Mesendoderm (in vitro differentiated cells): ENCODE measurements at regions not wholly inside any gene's neighbourhood (a gene's known extent, or its start where the extent isn't known, plus 50 kb on each side); places are given as distances from the start of the nearest gene placed in this dataset.

Source experiments
- DNase-seq: peaks from one replicate; pipeline ENCODE4 v3.0.0; 2013
- H2AK5ac ChIP-seq: 2 replicates; pipeline ENCODE4 v1.6.1; 2013; ENCODE audit warnings: low read length, inconsistent platforms
- H2BK120ac ChIP-seq: 2 replicates; pipeline ENCODE4 v1.6.1; 2013; ENCODE audit warnings: low read depth, mild to moderate bottlenecking, low read length, moderate library complexity, mixed read lengths
- H2BK15ac ChIP-seq: replicated peaks from 2 replicates; pipeline ENCODE4 v1.6.1; 2013; ENCODE audit warnings: low read depth, mild to moderate bottlenecking, moderate library complexity
- H2BK5ac ChIP-seq: 2 replicates; pipeline ENCODE4 v1.6.1; 2013; ENCODE audit warnings: low read length, inconsistent platforms
- H3K18ac ChIP-seq: 2 replicates; pipeline ENCODE4 v1.6.1; 2013; ENCODE audit warnings: mild to moderate bottlenecking, low read length, mixed read lengths
- H3K23ac ChIP-seq: one replicate; pipeline ENCODE4 v1.6.1; 2013; ENCODE audit warnings: low read length
- H3K27ac ChIP-seq: 2 replicates; pipeline ENCODE4 v1.5.1; 2013; ENCODE audit warnings: low read depth, mild to moderate bottlenecking, inconsistent platforms, low read length, moderate library complexity
- H3K27me3 ChIP-seq: 2 replicates; pipeline ENCODE4 v1.6.1; 2013; ENCODE audit warnings: low read length, control low read depth, mild to moderate bottlenecking, inconsistent platforms; ENCODE audit not compliant: insufficient read depth, poor library complexity
- H3K36me3 ChIP-seq: 2 replicates; pipeline ENCODE4 v1.6.1; 2013; ENCODE audit warnings: low read length, inconsistent platforms; ENCODE audit not compliant: control insufficient read depth, insufficient read depth
- H3K4ac ChIP-seq: one replicate; pipeline ENCODE4 v1.6.1; 2013; ENCODE audit warnings: low read depth, mild to moderate bottlenecking, low read length, moderate library complexity
- H3K4me1 ChIP-seq: 2 replicates; pipeline ENCODE4 v1.6.1; 2013; ENCODE audit warnings: low read depth, low read length, inconsistent platforms; ENCODE audit not compliant: control insufficient read depth
- H3K4me2 ChIP-seq: 2 replicates; pipeline ENCODE4 v1.6.1; 2013; ENCODE audit warnings: low read length
- H3K4me3 ChIP-seq: 2 replicates; pipeline ENCODE4 v1.5.1; 2013; ENCODE audit warnings: mild to moderate bottlenecking, low read length
- H3K56ac ChIP-seq: one replicate; pipeline ENCODE4 v1.6.1; 2013; ENCODE audit warnings: low read length
- H3K79me1 ChIP-seq: 2 replicates; pipeline ENCODE4 v1.6.1; 2013; ENCODE audit warnings: low read length, inconsistent platforms
- H3K79me2 ChIP-seq: 2 replicates; pipeline ENCODE4 v1.6.1; 2013; ENCODE audit warnings: mild to moderate bottlenecking, low read length; ENCODE audit not compliant: control insufficient read depth, insufficient read depth
- H3K9ac ChIP-seq: 2 replicates; pipeline ENCODE4 v1.6.1; 2013; ENCODE audit warnings: low read length, inconsistent platforms
- H4K5ac ChIP-seq: one replicate; pipeline ENCODE4 v1.6.1; 2013; ENCODE audit warnings: low read length
- H4K8ac ChIP-seq: one replicate; pipeline ENCODE4 v1.6.1; 2013; ENCODE audit warnings: low read depth, mild to moderate bottlenecking, control low read depth, low read length, moderate library complexity
- WGBS: extraction: QIAGEN DNeasy Blood & Tissue Kit; methylation state at CpG from one replicate; pipeline ENCODE4 v1.1.7; 2013; ENCODE audit warnings: low lambda C conversion rate, missing lambda C conversion rate; ENCODE audit not compliant: insufficient coverage; ENCODE audit errors: extremely low coverage; 5-methylcytosine and 5-hydroxymethylcytosine counted together

DNA sequence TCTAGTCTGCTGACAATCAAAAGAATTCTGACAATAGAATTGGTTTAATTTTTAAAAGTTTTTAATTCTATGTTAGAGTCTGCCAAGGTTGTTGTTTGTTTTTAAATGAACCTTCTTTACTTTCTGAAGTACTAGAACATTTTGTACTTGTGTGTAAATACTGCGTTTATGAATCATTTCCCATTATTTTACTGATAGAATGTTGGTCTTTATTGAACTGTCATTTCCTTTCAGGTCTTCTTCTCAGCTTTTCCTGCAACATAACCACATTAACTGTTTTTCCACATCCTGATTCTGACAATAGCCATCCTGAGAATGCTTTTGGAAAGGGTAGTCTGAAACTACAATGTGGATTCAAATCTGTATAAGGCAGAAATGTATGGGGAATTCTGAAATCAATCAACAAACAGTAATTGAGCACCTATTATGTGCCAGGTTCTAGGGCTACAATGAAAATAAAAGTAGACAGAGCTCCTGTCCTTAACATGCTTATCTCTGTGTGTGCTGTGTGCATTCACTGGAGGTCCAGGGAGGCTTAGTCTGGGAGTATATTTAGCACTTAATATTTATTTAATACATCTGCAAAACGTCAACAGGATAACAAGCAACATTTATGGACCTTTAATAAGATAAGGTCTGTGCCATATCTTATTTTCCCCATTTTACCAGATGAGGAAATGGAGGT lies 73.1 kb upstream of the SLC38A2 start:
- H2AK5ac ChIP-seq = no peak overlapping the region
- no peaks in the 10 kb centered on the region for H3K36me3 ChIP-seq
- H4K8ac ChIP-seq = no peak overlapping the region
- H3K79me2 ChIP-seq = no peaks in the 10 kb centered on the region
- H4K5ac ChIP-seq = no peak overlapping the region
- no peak overlapping the region for H3K23ac ChIP-seq
- peaks cover 3% of the 10 kb centered on the region for H3K4me1 ChIP-seq
- no peak for DNase-seq
- H3K27ac ChIP-seq = no peak overlapping the region
- no peak overlapping the region for H3K4me2 ChIP-seq
- no CpG with 5 or more reads among the region's 2 CpGs for WGBS
- no peak overlapping the region for H2BK5ac ChIP-seq
- no peaks in the 10 kb centered on the region for H3K27me3 ChIP-seq
- no peak overlapping the region for H3K4ac ChIP-seq
- H3K56ac ChIP-seq = no peak overlapping the region
- H3K4me3 ChIP-seq = no peak overlapping the region
- H3K18ac ChIP-seq = no peak overlapping the region
- no peak overlapping the region for H2BK15ac ChIP-seq
- H3K79me1 ChIP-seq = no peaks in the 10 kb centered on the region
- no peak overlapping the region for H3K9ac ChIP-seq
- H2BK120ac ChIP-seq = no peak overlapping the region

DNA sequence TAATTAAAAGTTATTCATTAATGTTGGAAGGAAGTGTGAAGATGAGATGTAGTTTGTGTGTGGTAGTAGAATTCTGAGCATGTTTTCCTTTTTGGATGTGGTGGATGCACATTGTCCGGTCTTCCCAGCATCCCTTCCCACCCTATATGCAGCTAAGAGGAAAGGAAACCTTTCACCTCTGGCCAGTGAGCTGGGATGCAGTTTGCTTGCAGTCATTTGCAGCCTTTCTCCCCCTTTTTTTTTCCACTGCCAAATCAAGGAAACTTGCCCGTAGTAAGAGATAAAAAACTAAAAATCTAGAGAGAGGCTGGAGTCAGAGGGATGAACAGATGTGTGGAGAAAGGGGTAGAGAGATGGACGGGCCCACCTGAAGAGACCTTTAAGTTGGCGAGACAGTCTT lies 72.5 kb upstream of the SLC38A2 start:
- WGBS = no CpG with 5 or more reads among the region's 4 CpGs
- DNase-seq = no peak

DNA sequence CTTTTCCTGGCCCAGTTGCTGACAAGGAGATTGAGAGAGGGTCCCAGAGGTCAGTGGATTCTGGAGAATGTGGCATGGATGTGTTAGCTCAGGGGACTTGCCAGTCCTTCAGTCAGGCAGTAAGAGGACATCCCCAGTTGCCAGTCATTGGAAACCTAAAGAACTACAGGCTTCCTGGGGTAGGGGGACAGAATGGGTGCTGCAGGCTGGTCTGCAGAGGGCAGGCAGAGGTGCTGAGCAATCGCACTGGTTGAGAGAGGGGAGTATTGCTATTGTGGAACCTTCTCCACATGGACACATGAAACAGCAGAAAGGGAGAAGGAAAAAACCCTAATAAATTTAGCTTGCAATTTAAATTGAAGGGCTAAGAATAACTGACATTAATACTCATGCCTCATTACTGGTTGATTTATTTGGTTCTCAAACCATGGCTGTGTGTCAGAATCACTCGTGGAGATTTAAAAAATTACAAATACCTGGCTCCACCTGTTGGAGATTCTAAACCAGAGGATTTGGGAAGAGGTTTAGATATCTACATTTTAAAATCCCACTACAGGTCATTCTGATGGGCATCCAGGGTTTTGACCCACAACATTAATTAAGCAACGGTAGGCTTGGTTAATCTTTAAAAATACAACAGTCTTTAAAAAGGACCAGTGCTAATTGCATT lies 71.2 kb upstream of the SLC38A2 start:
- peaks cover 3% of the 10 kb centered on the region for H3K4me1 ChIP-seq
- no peak overlapping the region for H4K8ac ChIP-seq
- H3K36me3 ChIP-seq = no peaks in the 10 kb centered on the region
- no peak overlapping the region for H2AK5ac ChIP-seq
- no peaks in the 10 kb centered on the region for H3K79me1 ChIP-seq
- H3K4me2 ChIP-seq = no peak overlapping the region
- no peak overlapping the region for H2BK120ac ChIP-seq
- H3K27ac ChIP-seq = no peak overlapping the region
- no peak overlapping the region for H3K4me3 ChIP-seq
- no peak for DNase-seq
- no peak overlapping the region for H2BK5ac ChIP-seq
- H3K27me3 ChIP-seq = no peaks in the 10 kb centered on the region
- H3K4ac ChIP-seq = no peak overlapping the region
- no peak overlapping the region for H3K23ac ChIP-seq
- H2BK15ac ChIP-seq = no peak overlapping the region
- WGBS = no CpG with 5 or more reads among the region's 3 CpGs
- no peaks in the 10 kb centered on the region for H3K79me2 ChIP-seq
- no peak overlapping the region for H4K5ac ChIP-seq
- H3K9ac ChIP-seq = no peak overlapping the region
- H3K18ac ChIP-seq = no peak overlapping the region
- no peak overlapping the region for H3K56ac ChIP-seq

More for the DNA sequence above, 72.5 kb upstream of the SLC38A2 start:
- Histone ChIP-seq H2BK15ac (peak overlapping the region; percentile 4), H3K4me3 (no peak overlapping the region), H3K4me1 (peaks cover 3% of the 10 kb centered on the region), H3K4me2 (no peak overlapping the region), H3K27me3 (no peaks in the 10 kb centered on the region), H3K56ac (no peak overlapping the region), H3K18ac (no peak overlapping the region), H3K79me2 (no peaks in the 10 kb centered on the region), H3K9ac (no peak overlapping the region), H2AK5ac (no peak overlapping the region), H3K4ac (no peak overlapping the region), H3K36me3 (no peaks in the 10 kb centered on the region), H2BK120ac (no peak overlapping the region), H2BK5ac (no peak overlapping the region), H4K5ac (no peak overlapping the region), H3K27ac (no peak overlapping the region), H3K23ac (no peak overlapping the region), H3K79me1 (no peaks in the 10 kb centered on the region), H4K8ac (no peak overlapping the region)

DNA sequence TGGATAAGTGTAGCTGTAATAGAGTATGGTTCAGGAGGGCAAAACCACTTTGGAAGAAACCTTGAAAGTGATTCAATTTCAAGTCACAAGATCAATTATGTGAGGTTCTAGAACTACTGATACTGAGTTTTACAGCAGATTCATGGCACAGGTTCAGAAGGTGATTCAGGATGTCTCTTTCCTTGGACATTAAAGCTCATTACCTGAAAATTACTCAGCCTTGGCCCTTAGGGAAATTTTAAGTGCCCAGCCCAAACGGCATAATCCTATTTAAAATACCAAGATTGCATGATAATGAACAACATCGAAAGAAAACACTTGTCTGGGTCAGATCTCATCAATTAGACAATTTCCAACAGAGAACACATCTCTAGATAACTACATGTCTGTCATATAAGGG lies 70.2 kb upstream of the SLC38A2 start:
- Histone ChIP-seq H2AK5ac (no peak overlapping the region), H3K4ac (no peak overlapping the region), H3K23ac (no peak overlapping the region), H2BK5ac (no peak overlapping the region), H2BK120ac (no peak overlapping the region), H4K5ac (no peak overlapping the region), H3K4me1 (peaks cover 6% of the 10 kb centered on the region), H2BK15ac (no peak overlapping the region), H3K27me3 (no peaks in the 10 kb centered on the region), H3K4me3 (no peak overlapping the region), H4K8ac (no peak overlapping the region), H3K4me2 (no peak overlapping the region), H3K9ac (no peak overlapping the region), H3K79me1 (no peaks in the 10 kb centered on the region), H3K27ac (no peak overlapping the region), H3K18ac (peak overlapping the region; percentile 87), H3K79me2 (no peaks in the 10 kb centered on the region), H3K36me3 (no peaks in the 10 kb centered on the region), H3K56ac (no peak overlapping the region)
- no CpG with 5 or more reads among the region's 2 CpGs for WGBS
- no peak for DNase-seq

DNA sequence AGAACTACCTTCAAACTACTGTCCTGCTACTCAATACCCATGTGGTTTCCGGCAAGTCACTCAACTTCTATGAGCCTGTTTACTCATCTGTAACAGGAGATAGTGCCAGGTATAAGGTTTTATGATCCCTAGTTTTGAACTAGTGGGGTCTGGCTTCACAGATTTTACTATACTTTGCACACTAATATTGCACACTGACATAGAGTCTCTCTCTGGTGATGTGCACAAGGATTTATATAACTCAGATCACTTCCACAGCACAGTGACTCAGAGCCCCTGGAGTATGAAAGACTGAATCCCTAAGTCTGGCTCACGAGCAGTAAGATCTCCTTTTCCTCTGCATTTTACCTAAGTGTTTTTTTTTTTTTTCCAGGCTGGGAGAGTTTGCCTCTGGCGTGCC lies 69.7 kb upstream of the SLC38A2 start:
- no peak overlapping the region for H3K4me2 ChIP-seq
- no peak for DNase-seq
- H3K56ac ChIP-seq = no peak overlapping the region
- peaks cover 6% of the 10 kb centered on the region for H3K4me1 ChIP-seq
- no peak overlapping the region for H4K5ac ChIP-seq
- H2BK15ac ChIP-seq = no peak overlapping the region
- no peaks in the 10 kb centered on the region for H3K36me3 ChIP-seq
- H3K79me2 ChIP-seq = no peaks in the 10 kb centered on the region
- no peaks in the 10 kb centered on the region for H3K79me1 ChIP-seq
- H2BK120ac ChIP-seq = no peak overlapping the region
- no peak overlapping the region for H2BK5ac ChIP-seq
- peak overlapping the region; percentile 87 for H3K18ac ChIP-seq
- H3K27me3 ChIP-seq = no peaks in the 10 kb centered on the region
- H3K9ac ChIP-seq = no peak overlapping the region
- no peak overlapping the region for H3K4me3 ChIP-seq
- H2AK5ac ChIP-seq = no peak overlapping the region
- no peak overlapping the region for H3K4ac ChIP-seq
- no peak overlapping the region for H4K8ac ChIP-seq
- no CpG with 5 or more reads among the region's 3 CpGs for WGBS
- H3K23ac ChIP-seq = no peak overlapping the region
- no peak overlapping the region for H3K27ac ChIP-seq
